Prostate gland (tissue), 2 donors: ENCODE measurements at regions not wholly inside any gene's neighbourhood (a gene's known extent, or its start where the extent isn't known, plus 50 kb on each side); places are given as distances from the start of the nearest gene placed in this dataset.

Source experiments
- CTCF ChIP-seq, 4 experiments: fragments of 200-600 bp in 2 of 4; fragments of 450-650 bp in 2 of 4; sonication (generic) in 2 of 4; IDR thresholded peaks; 1 replicate in 3 of 4; 2 replicates in 1 of 4; pipeline ENCODE4 v1.5.1; 2016 to 2019; ENCODE audit warnings: antibody characterized with exemption in 4 of 4, mild to moderate bottlenecking in 2 of 4, moderate library complexity in 2 of 4
- POLR2A ChIP-seq: fragments of 450-650 bp; IDR thresholded peaks from one replicate; pipeline ENCODE4 v1.6.1; 2016; ENCODE audit warnings: antibody characterized with exemption, mild to moderate bottlenecking

GRCh38 chr1:72631449-72631848 lies 349.1 kb upstream of the NEGR1 start:
- TF ChIP-seq POLR2A (no peak), CTCF (IDR thresholded peaks at IDR 0.05) (no peak)
